ENCODE measurements at regions not wholly inside any gene's neighbourhood (a gene's known extent, or its start where the extent isn't known, plus 50 kb on each side); places are given as distances from the start of the nearest gene placed in this dataset.
"Not testable (repeated sequence)": the region's sequence is repeated elsewhere in the genome, so short reads cannot be mapped to it uniquely, and the experiment has no call there.

GRCh38 chr16:15192813-15193212 lies 98.7 kb upstream of the RRN3 start:
- DNase-seq: not testable (repeated sequence)

GRCh38 chr16:15192197-15192596 lies 98.1 kb upstream of the RRN3 start:
- DNase-seq: not testable (repeated sequence)

GRCh38 chr16:15189478-15189877 lies 95.4 kb upstream of the RRN3 start:
- not testable (repeated sequence) for DNase-seq

Data from right hindlimb (tissue), 1 donor.